NCI-H1930 (cell line): ENCODE measurements at regions not wholly inside any gene's neighbourhood (a gene's known extent, or its start where the extent isn't known, plus 50 kb on each side); places are given as distances from the start of the nearest gene placed in this dataset.
"Not testable (repeated sequence)": the region's sequence is repeated elsewhere in the genome, so short reads cannot be mapped to it uniquely, and the experiment has no call there.

Experiments
- DNase-seq, 2 experiments: peaks; one replicate each; lab custom pipeline; 2025; lab: John Stamatoyannopoulos, UW

GRCh38 chr6:19892260-19892659 lies 55.1 kb downstream of the ID4 start:
- DNase-seq: no peak

GRCh38 chr6:19895866-19896692 lies 58.9 kb downstream of the ID4 start:
- no peak for DNase-seq

- peak in 1 of 2 experiments; percentile 14 for DNase-seq
Measured at GRCh38 chr6:19896693-19897010, 59.5 kb downstream of the ID4 start.

GRCh38 chr6:19898141-19898740 lies 61.1 kb downstream of the ID4 start:
- DNase-seq: no peak

- no peak for DNase-seq
Measured at GRCh38 chr6:19902201-19902600, 65.0 kb downstream of the ID4 start.

GRCh38 chr6:19904408-19904807 lies 67.2 kb downstream of the ID4 start:
- DNase-seq: not testable (repeated sequence)

GRCh38 chr6:19905584-19905983 lies 68.4 kb downstream of the ID4 start:
- DNase-seq: no peak

- DNase-seq: no peak
Measured at GRCh38 chr6:19906171-19906570, 69.0 kb downstream of the ID4 start.

GRCh38 chr6:19911223-19911622 lies 74.1 kb downstream of the ID4 start:
- no peak for DNase-seq

- no peak for DNase-seq
Measured at GRCh38 chr6:19918436-19918835, 81.3 kb downstream of the ID4 start.

GRCh38 chr6:19921786-19922185 lies 84.6 kb downstream of the ID4 start:
- DNase-seq: peak; percentile 15 to 31

GRCh38 chr6:19925533-19925932 lies 88.4 kb downstream of the ID4 start:
- no peak for DNase-seq

- DNase-seq: no peak
Measured at GRCh38 chr6:19928461-19928860, 91.3 kb downstream of the ID4 start.

GRCh38 chr6:19929312-19929711 lies 92.1 kb downstream of the ID4 start:
- no peak for DNase-seq

GRCh38 chr6:19934996-19935591 lies 97.9 kb downstream of the ID4 start:
- DNase-seq: no peak

GRCh38 chr6:19939321-19939720 lies 102.2 kb downstream of the ID4 start:
- not testable (repeated sequence) for DNase-seq

- not testable (repeated sequence) for DNase-seq
Measured at GRCh38 chr6:19939926-19940325, 102.8 kb downstream of the ID4 start.

- no peak for DNase-seq
Measured at GRCh38 chr6:19943042-19943441, 105.9 kb downstream of the ID4 start.

GRCh38 chr6:19945843-19946358 lies 108.7 kb downstream of the ID4 start:
- no peak for DNase-seq

- DNase-seq: no peak
Measured at GRCh38 chr6:19949155-19949554, 112.0 kb downstream of the ID4 start.

- DNase-seq: no peak
Measured at GRCh38 chr6:19964115-19964514, 126.9 kb downstream of the ID4 start.

GRCh38 chr6:19968201-19968600 lies 131.0 kb downstream of the ID4 start:
- no peak for DNase-seq

- no peak for DNase-seq
Measured at GRCh38 chr6:19972221-19972620, 135.1 kb downstream of the ID4 start.
